ENCODE measurements at regions not wholly inside any gene's neighbourhood (a gene's known extent, or its start where the extent isn't known, plus 50 kb on each side); places are given as distances from the start of the nearest gene placed in this dataset.

DNA sequence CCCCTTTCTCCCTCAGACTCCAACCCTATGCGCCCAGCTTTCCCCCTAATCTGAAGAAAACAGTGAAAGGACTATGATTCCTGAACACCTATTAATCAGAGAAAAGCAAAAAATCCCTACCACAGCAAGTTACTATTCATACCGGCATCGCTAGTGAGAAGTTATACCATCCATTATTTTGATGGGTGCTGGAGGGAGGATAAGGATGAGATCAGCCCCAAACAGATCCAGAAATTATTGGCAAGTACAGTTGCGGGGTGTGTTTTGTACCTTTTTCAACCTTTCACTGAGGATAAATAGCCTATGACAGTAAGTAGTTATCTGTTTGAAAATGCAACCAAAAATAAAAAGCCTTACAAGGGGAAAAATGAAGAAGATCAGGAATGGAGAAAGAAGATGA is 59.9 kb upstream of the ADAMTS9 start:
- no peak overlapping the region for H3K4me3 ChIP-seq (ENCODE audit: low read depth, low read length)
- no peak overlapping the region for H3K27ac ChIP-seq
- TF ChIP-seq, protein P1, sequence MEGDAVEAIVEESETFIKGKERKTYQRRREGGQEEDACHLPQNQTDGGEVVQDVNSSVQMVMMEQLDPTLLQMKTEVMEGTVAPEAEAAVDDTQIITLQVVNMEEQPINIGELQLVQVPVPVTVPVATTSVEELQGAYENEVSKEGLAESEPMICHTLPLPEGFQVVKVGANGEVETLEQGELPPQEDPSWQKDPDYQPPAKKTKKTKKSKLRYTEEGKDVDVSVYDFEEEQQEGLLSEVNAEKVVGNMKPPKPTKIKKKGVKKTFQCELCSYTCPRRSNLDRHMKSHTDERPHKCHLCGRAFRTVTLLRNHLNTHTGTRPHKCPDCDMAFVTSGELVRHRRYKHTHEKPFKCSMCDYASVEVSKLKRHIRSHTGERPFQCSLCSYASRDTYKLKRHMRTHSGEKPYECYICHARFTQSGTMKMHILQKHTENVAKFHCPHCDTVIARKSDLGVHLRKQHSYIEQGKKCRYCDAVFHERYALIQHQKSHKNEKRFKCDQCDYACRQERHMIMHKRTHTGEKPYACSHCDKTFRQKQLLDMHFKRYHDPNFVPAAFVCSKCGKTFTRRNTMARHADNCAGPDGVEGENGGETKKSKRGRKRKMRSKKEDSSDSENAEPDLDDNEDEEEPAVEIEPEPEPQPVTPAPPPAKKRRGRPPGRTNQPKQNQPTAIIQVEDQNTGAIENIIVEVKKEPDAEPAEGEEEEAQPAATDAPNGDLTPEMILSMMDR (IDR thresholded peaks at IDR 0.05; ENCODE audit: low read depth, low read length): no peak

DNA sequence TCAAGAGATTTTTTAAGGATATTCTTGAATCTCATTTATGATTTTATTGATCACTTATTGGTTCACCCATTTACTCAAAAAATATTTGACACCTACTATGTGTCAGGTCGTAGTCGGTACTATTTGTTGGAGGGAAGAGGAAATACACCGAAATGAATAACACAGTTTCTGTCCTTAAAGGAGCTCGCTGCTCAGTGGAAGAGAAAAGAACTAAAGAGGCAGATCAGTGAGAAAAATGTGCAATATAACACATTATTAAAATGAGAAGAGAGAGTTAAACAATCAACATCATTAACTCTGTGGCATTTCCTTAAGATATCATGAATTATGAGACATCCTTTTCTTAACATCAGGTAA is 56.1 kb upstream of the ADAMTS9 start:
- no peaks in the 10 kb centered on the region for H3K36me3 ChIP-seq
- no peak overlapping the region for H3K27ac ChIP-seq
- TF ChIP-seq, protein P1 (IDR thresholded peaks at IDR 0.05; ENCODE audit: low read depth, low read length): no peak
- no peak overlapping the region for H3K4me3 ChIP-seq (ENCODE audit: low read depth, low read length)
- DNase-seq: no peak
- H3K9me3 ChIP-seq (ENCODE audit: severe bottlenecking): no peaks in the 10 kb centered on the region
- no peaks in the 10 kb centered on the region for H3K27me3 ChIP-seq (ENCODE audit: insufficient read depth, low read depth, severe bottlenecking)

More for the DNA sequence above, 59.9 kb upstream of the ADAMTS9 start:
- no peaks in the 10 kb centered on the region for H3K36me3 ChIP-seq
- DNase-seq: no peak
- no peaks in the 10 kb centered on the region for H3K27me3 ChIP-seq (ENCODE audit: insufficient read depth, low read depth, severe bottlenecking)
- no peaks in the 10 kb centered on the region for H3K9me3 ChIP-seq (ENCODE audit: severe bottlenecking)

DNA sequence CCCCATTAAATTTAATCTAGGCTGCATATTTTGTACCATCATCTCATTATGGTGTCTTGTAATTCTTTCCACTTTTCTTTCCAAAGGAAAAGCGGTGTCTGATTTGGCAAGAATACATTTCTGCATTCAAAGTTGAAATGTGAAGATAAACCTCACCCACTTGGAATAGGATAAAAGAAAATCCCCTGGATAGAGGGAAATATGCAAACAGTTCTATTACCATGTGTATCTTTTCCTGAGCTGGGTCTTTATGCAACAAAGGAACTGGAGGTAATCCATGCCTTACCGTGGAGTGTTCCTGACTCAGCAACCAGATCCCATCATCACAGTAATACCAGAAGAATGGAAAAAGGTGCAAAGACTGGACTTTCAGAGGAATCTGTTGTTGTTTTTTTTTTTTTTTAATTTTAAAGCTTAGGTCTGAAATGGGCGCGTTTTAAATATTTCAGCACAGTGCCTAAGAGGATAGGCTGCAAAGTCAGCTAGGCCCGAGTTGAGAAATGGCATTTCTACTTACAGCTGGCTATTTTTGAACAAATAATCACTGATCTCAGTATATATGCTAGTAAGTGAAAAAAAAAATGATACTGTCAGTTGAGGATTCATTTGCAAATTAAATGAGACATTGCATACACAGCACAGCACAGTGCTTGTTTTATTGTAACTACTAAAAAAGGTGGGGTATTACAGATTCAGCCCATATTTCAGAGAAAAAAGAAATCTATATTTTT is 55.5 kb upstream of the ADAMTS9 start:
- TF ChIP-seq, protein P1 (IDR thresholded peaks at IDR 0.05; ENCODE audit: low read depth, low read length): no peak
- Histone ChIP-seq H3K4me3 (ENCODE audit: low read depth, low read length) (no peak overlapping the region), H3K36me3 (no peaks in the 10 kb centered on the region), H3K27me3 (ENCODE audit: insufficient read depth, low read depth, severe bottlenecking) (no peaks in the 10 kb centered on the region), H3K9me3 (ENCODE audit: severe bottlenecking) (no peaks in the 10 kb centered on the region), H3K27ac (no peak overlapping the region)
- DNase-seq: no peak

DNA sequence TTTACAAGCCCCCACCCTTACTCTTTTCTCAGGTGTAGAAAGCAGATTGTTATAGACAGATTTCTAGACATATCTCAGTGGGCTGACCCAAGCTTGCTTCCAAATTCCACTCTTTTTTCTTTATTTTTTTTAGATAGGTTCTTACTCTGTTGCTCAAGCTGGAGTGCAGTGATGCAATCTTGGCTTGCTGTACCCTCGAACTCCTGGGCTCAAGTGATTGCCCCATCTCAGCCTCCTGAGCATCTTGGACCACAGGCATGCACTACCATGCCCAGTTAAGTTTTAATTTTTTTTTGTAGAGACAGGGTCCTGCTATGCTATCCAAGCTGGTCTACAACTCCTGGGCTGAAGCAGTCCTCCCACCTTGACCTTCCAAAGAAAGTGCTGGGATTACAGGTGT is 53.5 kb upstream of the ADAMTS9 start:
- Histone ChIP-seq H3K27ac (no peak overlapping the region), H3K9me3 (ENCODE audit: severe bottlenecking) (no peaks in the 10 kb centered on the region), H3K27me3 (ENCODE audit: insufficient read depth, low read depth, severe bottlenecking) (no peaks in the 10 kb centered on the region), H3K4me3 (ENCODE audit: low read depth, low read length) (no peak overlapping the region), H3K36me3 (no peaks in the 10 kb centered on the region)
- DNase-seq: no peak
- TF ChIP-seq, protein P1 (IDR thresholded peaks at IDR 0.05; ENCODE audit: low read depth, low read length): no peak

DNA sequence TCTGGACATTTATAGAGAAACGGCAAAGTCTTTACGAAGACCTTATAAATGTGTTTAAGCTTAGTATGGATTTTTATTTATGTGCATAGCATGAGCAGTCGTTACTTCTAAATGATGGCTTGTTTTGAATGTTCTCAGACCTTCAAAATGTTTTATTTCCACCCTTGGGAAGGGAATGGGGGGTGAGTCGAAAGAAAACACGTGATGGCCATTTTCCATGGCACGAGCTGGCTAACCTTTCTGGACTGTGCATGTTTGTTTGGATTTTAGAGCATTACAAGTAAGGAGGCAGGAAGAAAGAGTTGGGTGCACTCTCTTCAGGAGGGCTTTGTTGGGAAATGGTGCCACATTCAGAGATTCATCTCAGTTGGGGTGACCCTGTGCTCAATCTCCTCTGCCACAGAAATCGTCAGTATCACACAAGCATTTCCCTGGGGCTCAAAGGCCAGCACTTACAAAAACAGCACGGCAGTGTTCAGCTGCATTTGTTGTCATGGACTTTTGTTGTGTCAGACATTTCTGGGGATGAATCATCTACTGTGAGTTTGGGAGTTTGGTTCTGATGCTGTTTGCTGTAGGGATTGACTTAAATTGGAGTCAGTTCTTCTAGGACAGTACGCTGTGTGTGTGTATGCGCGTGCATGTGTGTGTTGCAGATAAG is 52.3 kb upstream of the ADAMTS9 start:
- Histone ChIP-seq H3K9me3 (ENCODE audit: severe bottlenecking) (no peaks in the 10 kb centered on the region), H3K27ac (no peak overlapping the region), H3K4me3 (ENCODE audit: low read depth, low read length) (no peak overlapping the region), H3K36me3 (no peaks in the 10 kb centered on the region), H3K27me3 (ENCODE audit: insufficient read depth, low read depth, severe bottlenecking) (no peaks in the 10 kb centered on the region)
- TF ChIP-seq, protein P1 (IDR thresholded peaks at IDR 0.05; ENCODE audit: low read depth, low read length): no peak
- DNase-seq: no peak

All from WERI-Rb-1 (cell line).